ENCODE measurements at regions not wholly inside any gene's neighbourhood (a gene's known extent, or its start where the extent isn't known, plus 50 kb on each side); places are given as distances from the start of the nearest gene placed in this dataset.

- H3K9me3 ChIP-seq (ENCODE audit: control insufficient read depth in 2 of 3, insufficient read depth in 1 of 3, low read length in 3 of 3) = no peaks in the 10 kb centered on the region
- FAIRE-seq = no peak
- no peak overlapping the region for H3K9ac ChIP-seq (ENCODE audit: low read length in 3 of 3)
- H3K4me1 ChIP-seq (ENCODE audit: control insufficient read depth in 2 of 3, insufficient read depth in 2 of 3, low read depth in 1 of 3, low read length in 3 of 3) = no peaks in the 10 kb centered on the region
- no peak for TF ChIP-seq CTCF (IDR thresholded peaks at IDR 0.05; ENCODE audit: borderline replicate concordance, extremely low read depth, insufficient read depth)
- DNase-seq = no peak
- no peak overlapping the region for H3K27ac ChIP-seq (ENCODE audit: low read depth in 2 of 2, low read length in 2 of 2)
- no peak overlapping the region for H3K4me3 ChIP-seq (ENCODE audit: low read length in 3 of 3)
- intact Hi-C loops (cut with DNase I) = no loop called here
- H3K27me3 ChIP-seq (ENCODE audit: control insufficient read depth, insufficient read depth, low read length) = no peaks in the 10 kb centered on the region
- H3K36me3 ChIP-seq (ENCODE audit: control insufficient read depth in 2 of 3, insufficient read depth in 3 of 3, low read length in 3 of 3) = no peaks in the 10 kb centered on the region
Observed at GRCh38 chr2:221135699-221136098, 436.4 kb downstream of the EPHA4 start.

GRCh38 chr2:221137385-221137784 is 434.7 kb downstream of the EPHA4 start:
- intact Hi-C loops (cut with DNase I) = no loop called here
- H3K4me1 ChIP-seq (ENCODE audit: control insufficient read depth in 2 of 3, insufficient read depth in 2 of 3, low read depth in 1 of 3, low read length in 3 of 3) = no peaks in the 10 kb centered on the region
- DNase-seq (no peak), FAIRE-seq (no peak)
- TF ChIP-seq CTCF (IDR thresholded peaks at IDR 0.05; ENCODE audit: borderline replicate concordance, extremely low read depth, insufficient read depth) = no peak
- H3K36me3 ChIP-seq (ENCODE audit: control insufficient read depth in 2 of 3, insufficient read depth in 3 of 3, low read length in 3 of 3) = no peaks in the 10 kb centered on the region
- H3K9ac ChIP-seq (ENCODE audit: low read length in 3 of 3) = no peak overlapping the region
- no peak overlapping the region for H3K27ac ChIP-seq (ENCODE audit: low read depth in 2 of 2, low read length in 2 of 2)
- H3K27me3 ChIP-seq (ENCODE audit: control insufficient read depth, insufficient read depth, low read length) = no peaks in the 10 kb centered on the region
- H3K9me3 ChIP-seq (ENCODE audit: control insufficient read depth in 2 of 3, insufficient read depth in 1 of 3, low read length in 3 of 3) = no peaks in the 10 kb centered on the region
- no peak overlapping the region for H3K4me3 ChIP-seq (ENCODE audit: low read length in 3 of 3)

GRCh38 chr2:221142341-221142740 is 429.8 kb downstream of the EPHA4 start:
- Histone ChIP-seq H3K4me1 (ENCODE audit: control insufficient read depth in 2 of 3, insufficient read depth in 2 of 3, low read depth in 1 of 3, low read length in 3 of 3) (no peaks in the 10 kb centered on the region), H3K9ac (ENCODE audit: low read length in 3 of 3) (no peak overlapping the region), H3K27ac (ENCODE audit: low read depth in 2 of 2, low read length in 2 of 2) (no peak overlapping the region), H3K27me3 (ENCODE audit: control insufficient read depth, insufficient read depth, low read length) (no peaks in the 10 kb centered on the region), H3K4me3 (ENCODE audit: low read length in 3 of 3) (no peak overlapping the region), H3K9me3 (ENCODE audit: control insufficient read depth in 2 of 3, insufficient read depth in 1 of 3, low read length in 3 of 3) (peaks cover 0 to 4% (median 0%) of the 10 kb centered on the region in 3 donors), H3K36me3 (ENCODE audit: control insufficient read depth in 2 of 3, insufficient read depth in 3 of 3, low read length in 3 of 3) (no peaks in the 10 kb centered on the region)
- no peak for TF ChIP-seq CTCF (IDR thresholded peaks at IDR 0.05; ENCODE audit: borderline replicate concordance, extremely low read depth, insufficient read depth)
- no peak for DNase-seq
- no peak for FAIRE-seq
- intact Hi-C loops (cut with DNase I) = no loop called here

GRCh38 chr2:221143231-221143630 is 428.9 kb downstream of the EPHA4 start:
- Histone ChIP-seq H3K4me1 (ENCODE audit: control insufficient read depth in 2 of 3, insufficient read depth in 2 of 3, low read depth in 1 of 3, low read length in 3 of 3) (no peaks in the 10 kb centered on the region), H3K36me3 (ENCODE audit: control insufficient read depth in 2 of 3, insufficient read depth in 3 of 3, low read length in 3 of 3) (no peaks in the 10 kb centered on the region), H3K4me3 (ENCODE audit: low read length in 3 of 3) (no peak overlapping the region), H3K9ac (ENCODE audit: low read length in 3 of 3) (no peak overlapping the region), H3K27me3 (ENCODE audit: control insufficient read depth, insufficient read depth, low read length) (no peaks in the 10 kb centered on the region), H3K27ac (ENCODE audit: low read depth in 2 of 2, low read length in 2 of 2) (no peak overlapping the region), H3K9me3 (ENCODE audit: control insufficient read depth in 2 of 3, insufficient read depth in 1 of 3, low read length in 3 of 3) (peaks cover 0 to 4% (median 0%) of the 10 kb centered on the region in 3 donors)
- intact Hi-C loops (cut with DNase I) = no loop called here
- FAIRE-seq (no peak), DNase-seq (peak in 1 of 5 donors; percentile 23)
- TF ChIP-seq CTCF (IDR thresholded peaks at IDR 0.05; ENCODE audit: borderline replicate concordance, extremely low read depth, insufficient read depth) = no peak

Data from kidney (tissue), 13 donors.